GM13977 (cell line): ENCODE measurements at regions not wholly inside any gene's neighbourhood (a gene's known extent, or its start where the extent isn't known, plus 50 kb on each side); places are given as distances from the start of the nearest gene placed in this dataset.

Source experiments
- DNase-seq: peaks from one replicate; pipeline ENCODE4 v3.0.0; 2012; ENCODE audit warnings: low spot score
- CTCF ChIP-seq: IDR thresholded peaks from 2 replicates; pipeline ENCODE4 v1.5.1; 2012; ENCODE audit warnings: mild to moderate bottlenecking, control low read depth; ENCODE audit not compliant: insufficient read depth; ENCODE audit errors: extremely low read depth, missing control alignments
- in situ Hi-C: fragments of 300-500 bp; cut with MboI; formaldehyde crosslinking; loops from one replicate; pipeline ENCODE4 v1.12.0; 2022; ENCODE audit warnings: low sequenced_read_pairs, low pct_unique_long_range_greater_than_20kb, mixed read lengths, inconsistent platforms; ENCODE audit not compliant: unreplicated experiment

GRCh38 chr6:12348530-12349511, 58.7 kb downstream of the EDN1 start:
- no peak for TF ChIP-seq CTCF
- in situ Hi-C loops: no loop called here
- DNase-seq: no peak

GRCh38 chr6:12350644-12351170, 60.5 kb downstream of the EDN1 start:
- no peak for DNase-seq
- TF ChIP-seq CTCF: no peak
- in situ Hi-C loops: no loop called here

- in situ Hi-C loops: no loop called here
- no peak for DNase-seq
- TF ChIP-seq CTCF: no peak
Measured at GRCh38 chr6:12351672-12352071, 61.5 kb downstream of the EDN1 start.

- in situ Hi-C loops: no loop called here
- no peak for DNase-seq
- TF ChIP-seq CTCF: no peak
Measured at GRCh38 chr6:12353731-12354130, 63.6 kb downstream of the EDN1 start.

GRCh38 chr6:12354499-12354898, 64.3 kb downstream of the EDN1 start:
- in situ Hi-C loops: no loop called here
- DNase-seq: no peak
- no peak for TF ChIP-seq CTCF

- in situ Hi-C loops: no loop called here
Measured at GRCh38 chr6:12355354-12355753, 65.2 kb downstream of the EDN1 start.

More at GRCh38 chr6:12355354-12355753, 65.2 kb downstream of the EDN1 start:
- DNase-seq: no peak
- no peak for TF ChIP-seq CTCF
